ENCODE measurements at regions not wholly inside any gene's neighbourhood (a gene's known extent, or its start where the extent isn't known, plus 50 kb on each side); places are given as distances from the start of the nearest gene placed in this dataset.

- TF ChIP-seq POLR2A (IDR thresholded peaks at IDR 0.05; ENCODE audit: low read depth, low read length) (no peak), POLR2AphosphoS5 (IDR thresholded peaks at IDR 0.05; ENCODE audit: low read depth, low read length) (no peak), TAF1 (IDR thresholded peaks at IDR 0.05; ENCODE audit: low read depth, low read length) (no peak), POU2F2 (IDR thresholded peaks at IDR 0.05; ENCODE audit: low read depth, low read length) (no peak)
Observed at GRCh38 chr3:194058753-194059152, 77.2 kb upstream of the HES1 start.
